SK-N-MC (cell line): ENCODE measurements at regions not wholly inside any gene's neighbourhood (a gene's known extent, or its start where the extent isn't known, plus 50 kb on each side); places are given as distances from the start of the nearest gene placed in this dataset.

Experiments
- DNase-seq: peaks from one replicate; pipeline ENCODE4 v3.0.0-alpha.2; 2011; ENCODE audit warnings: low read depth, low spot score
- H3K27ac ChIP-seq: fragments of 200-600 bp; sonication (generic); 2 replicates; pipeline ENCODE4 v1.5.1; 2016; ENCODE audit warnings: mixed run types
- H3K36me3 ChIP-seq: fragments of 200-600 bp; sonication (generic); 2 replicates; pipeline ENCODE4 v1.6.1; 2017; ENCODE audit warnings: antibody characterized with exemption, low read length, mixed read lengths; ENCODE audit not compliant: insufficient read depth
- H3K4me3 ChIP-seq: fragments of 200-600 bp; sonication (generic); 2 replicates; pipeline ENCODE4 v1.5.1; 2016
- H3K9ac ChIP-seq: fragments of 200-600 bp; sonication (generic); 2 replicates; pipeline ENCODE4 v1.8.0; 2017; ENCODE audit warnings: mixed run types, mixed read lengths; ENCODE audit not compliant: insufficient read length
- H3K9me3 ChIP-seq: fragments of 200-600 bp; sonication (generic); 2 replicates; pipeline ENCODE4 v1.6.1; 2017; ENCODE audit warnings: low read depth, mild to moderate bottlenecking, antibody characterized with exemption, low read length, moderate library complexity, mixed read lengths
- EZH2 ChIP-seq: fragments of 200-600 bp; sonication (generic); IDR thresholded peaks from one replicate; pipeline ENCODE4 v1.6.1; 2017; ENCODE audit warnings: antibody characterized with exemption
- FOXP2 ChIP-seq: optimal IDR thresholded peaks from 2 replicates; pipeline ENCODE3; 2011; ENCODE audit warnings: mild to moderate bottlenecking, moderate library complexity; ENCODE audit not compliant: insufficient read depth; ENCODE audit errors: extremely low read length, control extremely low read depth
- POLR2AphosphoS5 ChIP-seq: IDR thresholded peaks from 2 replicates; pipeline ENCODE4 v1.6.1; 2012; ENCODE audit warnings: mild to moderate bottlenecking, low read depth, low read length, borderline replicate concordance

- Histone ChIP-seq H3K9me3 (no peaks in the 10 kb centered on the region), H3K9ac (no peak overlapping the region), H3K27ac (no peak overlapping the region), H3K4me3 (no peak overlapping the region), H3K36me3 (no peaks in the 10 kb centered on the region)
- DNase-seq = no peak
- TF ChIP-seq FOXP2 (no peak), POLR2AphosphoS5 (no peak), EZH2 (no peak)
Observed at GRCh38 chr11:81995889-81996288, 737.8 kb downstream of the FAM181B start.

- TF ChIP-seq POLR2AphosphoS5 (no peak), FOXP2 (no peak), EZH2 (no peak)
- no peak overlapping the region for H3K4me3 ChIP-seq
Observed at GRCh38 chr11:81993755-81994154, 739.9 kb downstream of the FAM181B start.

GRCh38 chr11:81990659-81991443, 742.8 kb downstream of the FAM181B start:
- no peak overlapping the region for H3K4me3 ChIP-seq
- H3K9me3 ChIP-seq = no peaks in the 10 kb centered on the region
- H3K36me3 ChIP-seq = no peaks in the 10 kb centered on the region
- no peak for DNase-seq
- H3K27ac ChIP-seq = no peak overlapping the region
- no peak overlapping the region for H3K9ac ChIP-seq
- TF ChIP-seq POLR2AphosphoS5 (no peak), FOXP2 (no peak), EZH2 (no peak)

More at GRCh38 chr11:81993755-81994154, 739.9 kb downstream of the FAM181B start:
- DNase-seq = no peak
- Histone ChIP-seq H3K27ac (no peak overlapping the region), H3K9ac (no peak overlapping the region), H3K36me3 (no peaks in the 10 kb centered on the region), H3K9me3 (no peaks in the 10 kb centered on the region)

GRCh38 chr11:81989093-81989492, 744.6 kb downstream of the FAM181B start:
- Histone ChIP-seq H3K27ac (no peak overlapping the region), H3K36me3 (no peaks in the 10 kb centered on the region), H3K9ac (no peak overlapping the region), H3K9me3 (no peaks in the 10 kb centered on the region), H3K4me3 (no peak overlapping the region)
- no peak for DNase-seq
- TF ChIP-seq POLR2AphosphoS5 (no peak), EZH2 (no peak), FOXP2 (no peak)

GRCh38 chr11:81987829-81988472, 745.7 kb downstream of the FAM181B start:
- H3K9me3 ChIP-seq = no peaks in the 10 kb centered on the region
- no peak overlapping the region for H3K27ac ChIP-seq
- no peaks in the 10 kb centered on the region for H3K36me3 ChIP-seq
- DNase-seq = no peak
- TF ChIP-seq EZH2 (no peak), FOXP2 (no peak), POLR2AphosphoS5 (no peak)
- H3K9ac ChIP-seq = no peak overlapping the region
- H3K4me3 ChIP-seq = no peak overlapping the region

GRCh38 chr11:81986556-81987161, 747.0 kb downstream of the FAM181B start:
- Histone ChIP-seq H3K27ac (no peak overlapping the region), H3K36me3 (no peaks in the 10 kb centered on the region), H3K9ac (no peak overlapping the region), H3K9me3 (no peaks in the 10 kb centered on the region), H3K4me3 (no peak overlapping the region)
- no peak for DNase-seq
- no peak for TF ChIP-seq POLR2AphosphoS5
- TF ChIP-seq FOXP2 = no peak
- no peak for TF ChIP-seq EZH2

- Histone ChIP-seq H3K36me3 (no peaks in the 10 kb centered on the region), H3K9me3 (no peaks in the 10 kb centered on the region), H3K27ac (no peak overlapping the region), H3K9ac (no peak overlapping the region), H3K4me3 (no peak overlapping the region)
- TF ChIP-seq POLR2AphosphoS5 = no peak
- TF ChIP-seq FOXP2 = no peak
- TF ChIP-seq EZH2 = no peak
- DNase-seq = no peak
Observed at GRCh38 chr11:81979448-81979847, 754.2 kb downstream of the FAM181B start.

- no peak for TF ChIP-seq EZH2
- TF ChIP-seq POLR2AphosphoS5 = no peak
- TF ChIP-seq FOXP2 = no peak
- H3K9ac ChIP-seq = no peak overlapping the region
- H3K4me3 ChIP-seq = no peak overlapping the region
- no peaks in the 10 kb centered on the region for H3K36me3 ChIP-seq
- H3K9me3 ChIP-seq = no peaks in the 10 kb centered on the region
- H3K27ac ChIP-seq = no peak overlapping the region
- DNase-seq = no peak
Observed at GRCh38 chr11:81975261-81975900, 758.3 kb downstream of the FAM181B start.
